HG02588 (cell line): ENCODE measurements at regions not wholly inside any gene's neighbourhood (a gene's known extent, or its start where the extent isn't known, plus 50 kb on each side); places are given as distances from the start of the nearest gene placed in this dataset.
"Not testable (repeated sequence)": the region's sequence is repeated elsewhere in the genome, so short reads cannot be mapped to it uniquely, and the experiment has no call there.

Source experiments
- ATAC-seq: cut with Tn5 transposase; IDR thresholded peaks from one replicate; pipeline ENCODE4 v1.9.1; 2021; ENCODE audit warnings: mild to moderate bottlenecking, moderate library complexity; ENCODE audit not compliant: unreplicated experiment

- no peak for ATAC-seq
Measured at GRCh38 chr9:29999645-30000044, 2384.8 kb upstream of the ACO1 start.

- ATAC-seq: no peak
Measured at GRCh38 chr9:30010691-30011090, 2373.8 kb upstream of the ACO1 start.

GRCh38 chr9:30012622-30013021 is 2371.8 kb upstream of the ACO1 start:
- ATAC-seq: no peak

- ATAC-seq: no peak
Measured at GRCh38 chr9:30015073-30015472, 2369.4 kb upstream of the ACO1 start.

GRCh38 chr9:30020161-30020560 is 2364.3 kb upstream of the ACO1 start:
- ATAC-seq: no peak

- ATAC-seq: no peak
Measured at GRCh38 chr9:30035761-30036160, 2348.7 kb upstream of the ACO1 start.

GRCh38 chr9:30036558-30036957 is 2347.9 kb upstream of the ACO1 start:
- ATAC-seq: no peak

- no peak for ATAC-seq
Measured at GRCh38 chr9:30039712-30040111, 2344.7 kb upstream of the ACO1 start.

- ATAC-seq: no peak
Measured at GRCh38 chr9:30048396-30048795, 2336.0 kb upstream of the ACO1 start.

- no peak for ATAC-seq
Measured at GRCh38 chr9:30058463-30058862, 2326.0 kb upstream of the ACO1 start.

- ATAC-seq: no peak
Measured at GRCh38 chr9:30060976-30061375, 2323.5 kb upstream of the ACO1 start.

GRCh38 chr9:30065888-30066287 is 2318.6 kb upstream of the ACO1 start:
- no peak for ATAC-seq

- ATAC-seq: not testable (repeated sequence)
Measured at GRCh38 chr9:30069236-30069635, 2315.2 kb upstream of the ACO1 start.

- no peak for ATAC-seq
Measured at GRCh38 chr9:30075022-30075421, 2309.4 kb upstream of the ACO1 start.

- peak; percentile 89 for ATAC-seq
Measured at GRCh38 chr9:30075451-30076199, 2308.8 kb upstream of the ACO1 start.

GRCh38 chr9:30078195-30078594 is 2306.2 kb upstream of the ACO1 start:
- ATAC-seq: no peak

GRCh38 chr9:30089428-30089827 is 2295.0 kb upstream of the ACO1 start:
- no peak for ATAC-seq

GRCh38 chr9:30103647-30104394 is 2280.6 kb upstream of the ACO1 start:
- ATAC-seq: no peak

GRCh38 chr9:30107134-30107533 is 2277.3 kb upstream of the ACO1 start:
- ATAC-seq: not testable (repeated sequence)

- no peak for ATAC-seq
Measured at GRCh38 chr9:30116673-30117217, 2267.7 kb upstream of the ACO1 start.

GRCh38 chr9:30120666-30121065 is 2263.8 kb upstream of the ACO1 start:
- no peak for ATAC-seq

- no peak for ATAC-seq
Measured at GRCh38 chr9:30121611-30122010, 2262.8 kb upstream of the ACO1 start.
